Epithelial cell of prostate (primary cell): ENCODE measurements at regions not wholly inside any gene's neighbourhood (a gene's known extent, or its start where the extent isn't known, plus 50 kb on each side); places are given as distances from the start of the nearest gene placed in this dataset.
"Not testable (repeated sequence)": the region's sequence is repeated elsewhere in the genome, so short reads cannot be mapped to it uniquely, and the experiment has no call there.

Source experiments
- DNase-seq: peaks from one replicate; pipeline ENCODE4 v3.0.0-alpha.2; 2011; ENCODE audit warnings: low read depth, low spot score
- H3K27ac ChIP-seq: fragments of 450-650 bp; 2 replicates; pipeline ENCODE4 v1.5.1; 2017; ENCODE audit warnings: mild to moderate bottlenecking

- DNase-seq = no peak
Measured at GRCh38 chr14:53757732-53758131, 198.9 kb downstream of the BMP4 start.

DNA sequence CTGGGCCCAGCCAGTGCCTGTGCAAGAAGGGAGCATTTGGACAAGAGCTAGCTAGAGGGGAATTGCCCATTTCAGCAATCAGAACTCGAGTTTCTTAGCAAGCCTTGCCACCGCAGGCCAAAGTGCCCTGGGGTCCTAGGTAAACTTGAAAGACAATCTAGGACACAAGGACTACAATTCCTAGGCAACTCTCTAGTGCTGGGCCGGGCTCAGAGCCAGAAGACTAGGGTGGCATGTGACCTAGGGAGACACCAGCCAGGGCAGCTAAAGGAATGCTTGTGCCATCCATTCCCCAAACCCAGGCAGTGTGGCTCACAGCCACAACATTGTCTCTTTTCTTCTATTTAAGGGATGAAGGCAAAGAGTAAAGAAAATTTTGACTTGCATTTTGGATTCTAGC, 205.0 kb downstream of the BMP4 start:
- no peak for DNase-seq
- no peak overlapping the region for H3K27ac ChIP-seq

More at GRCh38 chr14:53757732-53758131, 198.9 kb downstream of the BMP4 start:
- H3K27ac ChIP-seq = no peak overlapping the region

GRCh38 chr14:53748691-53749090, 207.9 kb downstream of the BMP4 start:
- DNase-seq = no peak
- no peak overlapping the region for H3K27ac ChIP-seq

GRCh38 chr14:53744857-53745256, 211.8 kb downstream of the BMP4 start:
- no peak for DNase-seq

DNA sequence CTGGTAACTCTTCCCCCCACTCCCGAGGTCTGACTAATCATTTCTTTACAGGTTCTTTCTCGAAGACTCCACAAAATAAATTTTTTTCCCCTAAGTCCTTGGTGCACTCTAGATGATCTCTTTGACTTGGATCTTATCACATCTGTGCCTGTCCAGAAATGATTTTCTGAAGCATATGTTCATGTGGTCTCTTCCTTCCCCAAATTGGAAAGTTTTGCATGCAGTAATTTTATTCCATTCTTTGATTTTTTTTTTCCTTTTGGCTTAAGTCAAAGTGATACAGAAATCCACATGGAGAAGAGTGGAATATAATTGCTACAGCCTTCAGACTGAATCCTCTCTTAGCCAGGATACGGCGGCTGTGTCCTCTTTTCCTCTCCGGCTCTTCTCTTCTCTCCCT, 213.3 kb downstream of the BMP4 start:
- no peak overlapping the region for H3K27ac ChIP-seq
- no peak for DNase-seq

More at GRCh38 chr14:53744857-53745256, 211.8 kb downstream of the BMP4 start:
- H3K27ac ChIP-seq = no peak overlapping the region

- no peak for DNase-seq
Measured at GRCh38 chr14:53742233-53742620, 214.4 kb downstream of the BMP4 start.

GRCh38 chr14:53741479-53742232, 215.0 kb downstream of the BMP4 start:
- no peak for DNase-seq

More at GRCh38 chr14:53742233-53742620, 214.4 kb downstream of the BMP4 start:
- no peak overlapping the region for H3K27ac ChIP-seq

DNA sequence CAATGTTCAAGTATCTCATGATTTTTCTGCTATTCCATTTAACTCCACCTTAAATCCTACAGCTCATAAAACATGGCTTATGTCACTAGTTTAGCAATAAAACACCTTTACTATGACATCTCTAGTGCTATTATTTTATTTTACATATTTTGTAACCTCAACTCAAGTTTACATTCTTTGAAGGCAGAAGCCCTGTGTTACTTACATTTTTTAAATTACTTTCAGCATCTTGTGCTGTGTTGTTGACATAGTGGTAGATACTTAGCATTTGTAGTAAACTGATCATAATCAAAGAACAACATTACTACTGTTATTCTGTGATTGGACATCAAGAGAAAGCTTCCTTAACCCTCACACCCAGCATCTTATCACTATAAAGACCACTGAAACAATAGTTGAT, 216.1 kb downstream of the BMP4 start:
- no peak for DNase-seq
- H3K27ac ChIP-seq = no peak overlapping the region

More at GRCh38 chr14:53741479-53742232, 215.0 kb downstream of the BMP4 start:
- H3K27ac ChIP-seq = no peak overlapping the region

- no peak for DNase-seq
- no peak overlapping the region for H3K27ac ChIP-seq
Measured at GRCh38 chr14:53735916-53736315, 220.7 kb downstream of the BMP4 start.

DNA sequence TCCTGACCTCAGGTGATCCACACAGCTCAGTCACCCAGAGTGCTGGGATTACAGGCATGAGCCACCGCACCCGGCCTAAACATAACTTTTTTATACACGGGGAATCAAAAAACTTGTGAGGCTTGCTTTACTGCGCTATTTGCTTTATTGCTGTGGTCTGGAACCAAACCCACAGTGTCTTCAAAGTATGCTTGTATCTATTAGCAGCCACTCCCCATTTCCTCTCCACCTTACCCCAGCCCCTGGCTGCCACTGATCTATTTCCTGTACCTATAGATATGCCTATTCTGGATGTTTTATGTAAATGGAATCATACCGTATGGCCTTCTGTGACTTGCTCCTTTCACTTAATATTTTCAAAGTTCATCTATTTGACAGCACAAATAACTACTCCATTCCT, 233.4 kb downstream of the BMP4 start:
- no peak for DNase-seq
- no peak overlapping the region for H3K27ac ChIP-seq

- no peak for DNase-seq
- H3K27ac ChIP-seq = no peak overlapping the region
Measured at GRCh38 chr14:53719536-53719935, 237.1 kb downstream of the BMP4 start.

GRCh38 chr14:53716578-53716977, 240.0 kb downstream of the BMP4 start:
- DNase-seq = no peak
- H3K27ac ChIP-seq = no peak overlapping the region

- peak; percentile 31 for DNase-seq
- H3K27ac ChIP-seq = no peak overlapping the region
Measured at GRCh38 chr14:53715193-53715721, 241.4 kb downstream of the BMP4 start.

GRCh38 chr14:53714495-53715192, 242.0 kb downstream of the BMP4 start:
- DNase-seq = no peak
- no peak overlapping the region for H3K27ac ChIP-seq

- not testable (repeated sequence) for H3K27ac ChIP-seq, DNase-seq
Measured at GRCh38 chr14:53712901-53713300, 243.7 kb downstream of the BMP4 start.

DNA sequence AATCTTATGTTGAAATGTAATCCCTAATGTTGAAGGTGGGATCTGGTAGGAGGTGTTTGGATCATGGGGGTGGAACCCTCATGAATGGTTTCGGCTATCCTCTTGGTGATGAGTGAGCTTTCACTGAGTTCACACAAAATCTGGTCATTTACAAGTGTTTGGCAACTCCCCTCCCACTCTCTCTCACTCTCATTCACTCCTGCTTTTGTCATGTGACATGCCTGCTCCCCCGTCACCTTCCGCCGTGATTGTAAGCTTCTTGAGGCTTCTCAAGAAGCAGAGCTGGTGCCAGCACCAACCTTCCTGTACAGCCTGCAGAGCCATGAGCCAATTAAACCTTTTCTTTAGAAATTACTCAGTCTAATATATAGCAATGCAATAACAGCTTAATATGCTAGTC, 245.4 kb downstream of the BMP4 start:
- no peak for DNase-seq
- no peak overlapping the region for H3K27ac ChIP-seq

GRCh38 chr14:53710615-53711014, 246.0 kb downstream of the BMP4 start:
- no peak overlapping the region for H3K27ac ChIP-seq
- no peak for DNase-seq

DNA sequence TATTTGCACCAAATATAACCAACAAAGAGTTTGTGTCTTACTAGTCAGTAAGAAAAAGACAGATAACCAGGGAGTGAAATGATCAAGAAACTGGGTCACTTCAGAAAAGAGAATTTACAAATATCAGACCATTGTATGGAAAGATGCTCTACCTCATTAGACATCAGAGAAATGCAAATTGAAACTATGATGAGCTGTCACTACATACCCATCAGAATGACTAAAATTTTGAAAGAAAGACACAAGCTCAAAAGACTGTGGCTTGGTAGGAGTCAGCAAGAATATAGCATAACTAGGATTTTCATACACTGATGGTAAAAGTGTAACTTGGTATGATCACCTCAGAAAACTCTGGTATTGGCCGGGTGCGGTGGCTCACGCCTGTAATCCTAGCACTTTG, 247.2 kb downstream of the BMP4 start:
- DNase-seq = no peak
- no peak overlapping the region for H3K27ac ChIP-seq

GRCh38 chr14:53703457-53703856, 253.2 kb downstream of the BMP4 start:
- no peak for DNase-seq

GRCh38 chr14:53701108-53701875, 255.3 kb downstream of the BMP4 start:
- DNase-seq = no peak
- H3K27ac ChIP-seq = no peak overlapping the region

More at GRCh38 chr14:53703457-53703856, 253.2 kb downstream of the BMP4 start:
- H3K27ac ChIP-seq = no peak overlapping the region
